K562 (cell line): ENCODE measurements at regions not wholly inside any gene's neighbourhood (a gene's known extent, or its start where the extent isn't known, plus 50 kb on each side); places are given as distances from the start of the nearest gene placed in this dataset.

Experiments used
- ATAC-seq: fragments of 200-7000 bp; cut with Tn5 transposase; 3 replicates; pipeline ENCODE4 v1.9.1; 2020; ENCODE audit warnings: moderate library complexity
- BruUV-seq: library from RNA; stranded (reverse); fragments of 400-500 nt; replicated peaks from 2 replicates; lab custom pipeline; 2021; lab: Mats Ljungman, UMichigan
- CTCF ChIA-PET: fragments of 300-600 bp; formaldehyde crosslinking; extraction: SDS; loops from one replicate; lab custom pipeline; 2021; ENCODE audit warnings: low intra/inter-chr PET ratio; lab: Yijun Ruan, JAX
- POLR2A ChIA-PET: fragments of 300-600, 350-650 bp; sonication (Branson Sonifier 250); formaldehyde crosslinking; extraction: SDS; loops from one replicate; lab custom pipeline; 2021; ENCODE audit warnings: antibody characterized with exemption, inconsistent platforms; lab: Yijun Ruan, JAX
- DNase-seq, 4 experiments: peaks; one replicate each; pipeline versions ENCODE4 v3.0.0 to v3.0.0-alpha.2; 2011 to 2018; ENCODE audit warnings: low spot score in 3 of 4, mixed read lengths in 3 of 4; ENCODE audit errors: extremely low read depth in 1 of 4
- FAIRE-seq: peaks from 2 replicates; lab custom pipeline; 2011; peaks lifted over from hg19 to GRCh38; lab: Jason Lieb, UNC
- H2AFZ ChIP-seq: 2 replicates; pipeline ENCODE4 v1.6.0; 2011; ENCODE audit warnings: low read depth, low read length, control low read depth, inconsistent platforms
- H3K27ac ChIP-seq: fragments of 200-600 bp; 3 replicates; pipeline ENCODE4 v1.8.0; 2011; ENCODE audit warnings: low read depth, mild to moderate bottlenecking, control low read depth, inconsistent platforms, low read length, moderate library complexity, mixed read lengths; ENCODE audit errors: extremely low read depth
- H3K27me3 ChIP-seq, 2 experiments: fragments of 300-600 bp in 1 of 2; 2 replicates in 1 of 2; 3 replicates in 1 of 2; pipeline versions ENCODE4 v1.6.0 to v1.8.0; 2011; ENCODE audit warnings: inconsistent platforms in 2 of 2, low read length in 2 of 2, mild to moderate bottlenecking in 1 of 2, mixed read lengths in 1 of 2, moderate library complexity in 1 of 2; ENCODE audit not compliant: control insufficient read depth in 2 of 2, insufficient read depth in 2 of 2
- H3K36me3 ChIP-seq: fragments of 300-600 bp; 3 replicates; pipeline ENCODE4 v1.8.0; 2011; ENCODE audit warnings: mild to moderate bottlenecking, low read length, inconsistent platforms; ENCODE audit not compliant: control insufficient read depth, insufficient read depth
- H3K4me1 ChIP-seq, 2 experiments: fragments of 200-600 bp in 1 of 2; replicated peaks in 1 of 2; 2 replicates in 1 of 2; 3 replicates in 1 of 2; pipeline versions ENCODE4 v1.5.1 to v1.8.0; 2011; ENCODE audit warnings: inconsistent platforms in 2 of 2, low read length in 2 of 2, mild to moderate bottlenecking in 1 of 2, mixed read lengths in 1 of 2, moderate library complexity in 1 of 2; ENCODE audit not compliant: control insufficient read depth in 2 of 2, insufficient read depth in 2 of 2
- H3K4me2 ChIP-seq: 2 replicates; pipeline ENCODE4 v1.6.1; 2011; ENCODE audit warnings: low read length, control low read depth, inconsistent platforms, mixed read lengths; ENCODE audit not compliant: insufficient read depth
- H3K4me3 ChIP-seq: fragments of 200-600 bp; sonication (generic), shearing (Covaris generic); 2 replicates; pipeline ENCODE4 v1.5.1; 2016; ENCODE audit warnings: control low read depth, inconsistent platforms
- H3K79me2 ChIP-seq: fragments of 200-600 bp; 3 replicates; pipeline ENCODE4 v1.8.0; 2011; ENCODE audit warnings: low read length, inconsistent platforms; ENCODE audit not compliant: control insufficient read depth, insufficient read depth
- H3K9ac ChIP-seq, 2 experiments: 2 replicates each; pipeline versions ENCODE4 v1.6.0 to v1.6.1; 2011; ENCODE audit warnings: low read depth in 2 of 2, low read length in 2 of 2, control low read depth in 1 of 2, inconsistent platforms in 1 of 2, mild to moderate bottlenecking in 1 of 2, mixed read lengths in 1 of 2; ENCODE audit not compliant: insufficient read depth in 1 of 2
- H3K9me1 ChIP-seq: one replicate; pipeline ENCODE4 v1.6.0; 2011; ENCODE audit warnings: inconsistent platforms, mild to moderate bottlenecking, low read length, moderate library complexity; ENCODE audit not compliant: control insufficient read depth, insufficient read depth
- H3K9me3 ChIP-seq: replicated peaks from 2 replicates; pipeline ENCODE4 v1.5.1; 2011; ENCODE audit warnings: low read depth, low read length, inconsistent platforms; ENCODE audit not compliant: control insufficient read depth, insufficient read depth
- H4K20me1 ChIP-seq: replicated peaks from 2 replicates; pipeline ENCODE4 v1.6.1; 2011; ENCODE audit warnings: low read length, inconsistent platforms, mixed read lengths; ENCODE audit not compliant: control insufficient read depth, insufficient read depth
- GABPA ChIP-seq: fragments of 200-800 bp; sonication (Bioruptor generic); conservative IDR thresholded peaks from 2 replicates; pipeline ENCODE4 v1.6.1; 2016; ENCODE audit warnings: low read depth, missing genetic modification characterization, missing compliant biosample characterization
- JUN ChIP-seq, 2 experiments: sonication (generic) in 1 of 2; formaldehyde crosslinking in 1 of 2; IDR thresholded peaks; 2 replicates each; pipeline versions ENCODE4 v1.6.1 to v1.8.0; 2012 to 2022; ENCODE audit warnings: borderline replicate concordance in 2 of 2, mild to moderate bottlenecking in 2 of 2, improper control_type of control experiment in 1 of 2, low read depth in 1 of 2, low read length in 1 of 2, missing genetic modification reagents in 1 of 2
- KLF16 ChIP-seq: IDR thresholded peaks from 2 replicates; pipeline ENCODE4 v1.6.1; 2016; ENCODE audit warnings: antibody characterized with exemption
- MTA3 ChIP-seq: fragments of 450-650 bp; formaldehyde crosslinking; IDR thresholded peaks from 2 replicates; pipeline ENCODE4 v1.6.1; 2017; ENCODE audit warnings: mild to moderate bottlenecking, borderline replicate concordance
- RB1 ChIP-seq: fragments of 450-650 bp; IDR thresholded peaks from 2 replicates; pipeline ENCODE4 v1.6.1; 2017; ENCODE audit warnings: low read depth, mild to moderate bottlenecking
- RNF2 ChIP-seq: sonication (generic); IDR thresholded peaks from 2 replicates; pipeline ENCODE4 v1.6.1; 2016
- SMAD1 ChIP-seq: fragments of 150-350 bp; IDR thresholded peaks from 2 replicates; pipeline ENCODE4 v1.6.1; 2014; ENCODE audit warnings: low read length, low read depth; ENCODE audit not compliant: partially characterized antibody
- ZNF507 ChIP-seq: conservative IDR thresholded peaks from 2 replicates; pipeline ENCODE4 v1.6.1; 2017; ENCODE audit warnings: missing genetic modification characterization, missing compliant biosample characterization
- ZNF609 ChIP-seq: sonication (generic); formaldehyde crosslinking; IDR thresholded peaks from 2 replicates; pipeline ENCODE4 v1.8.1; 2023; ENCODE audit warnings: missing genetic modification reagents, mild to moderate bottlenecking, borderline replicate concordance
- WGBS: fragments of 100-300 bp; shearing (Covaris generic); methylation state at CpG from one replicate; pipeline ENCODE4 v1.1.6; 2016; ENCODE audit warnings: low coverage, mixed read lengths; ENCODE audit not compliant: insufficient coverage; ENCODE audit errors: missing lambda C conversion rate; 5-methylcytosine and 5-hydroxymethylcytosine counted together
- in situ Hi-C: fragments of 300-500 bp; cut with MboI; formaldehyde crosslinking; loops from 4 replicates; pipeline ENCODE4 v1.15.0; 2018; ENCODE audit warnings: inconsistent platforms, mixed read lengths
- intact Hi-C: fragments of 100-400 bp; cut with micrococcal nuclease; formaldehyde crosslinking; loops from 2 replicates; pipeline ENCODE4 v1.14.2; 2022
- TF ChIP-seq, protein P1 (sequence below): fragments of 450-650 bp; IDR thresholded peaks from 2 replicates; pipeline ENCODE4 v1.7.0; 2016; ENCODE audit warnings: borderline replicate concordance
- TF ChIP-seq, protein P2 (sequence below): fragments of 450-650 bp; conservative IDR thresholded peaks from 2 replicates; pipeline ENCODE4 v1.6.1; 2016; ENCODE audit warnings: missing genetic modification characterization, low read depth, mild to moderate bottlenecking, missing compliant biosample characterization, moderate library complexity
- TF ChIP-seq, protein P3 (sequence below): fragments of 250-450 bp; sonication (Bioruptor Pico); IDR thresholded peaks from 2 replicates; pipeline ENCODE4 v1.4.0; 2020
- TF ChIP-seq, protein P4 (sequence below): fragments of 250-450 bp; sonication (Bioruptor Pico); IDR thresholded peaks from 2 replicates; pipeline ENCODE4 v1.5.1; 2021; ENCODE audit warnings: mild to moderate bottlenecking

GRCh38 chr14:41146391-41146790, 460.3 kb upstream of the LRFN5 start:
- FAIRE-seq (no peak), DNase-seq (no peak), ATAC-seq (no peak)
- H3K9me3 ChIP-seq, result no peaks in the 10 kb centered on the region
- in situ Hi-C loops, result no loop called here
- ChIA-PET POLR2A (no interaction called here), CTCF (no interaction called here)
- no peaks in the 10 kb centered on the region for H4K20me1 ChIP-seq
- no peak overlapping the region for H3K9ac ChIP-seq
- whole genome bisulfite sequencing, result 0% methylated on average over 2 of the region's 2 CpGs
- H3K4me3 ChIP-seq, result no peak overlapping the region
- no peaks in the 10 kb centered on the region for H3K4me1 ChIP-seq
- no peaks in the 10 kb centered on the region for H3K79me2 ChIP-seq
- no TSS peak for BruUV-seq
- no peak overlapping the region for H3K4me2 ChIP-seq
- H3K36me3 ChIP-seq, result no peaks in the 10 kb centered on the region
- no peaks in the 10 kb centered on the region for H3K9me1 ChIP-seq
- intact Hi-C loops, result no loop called here
- H2AFZ ChIP-seq, result no peak overlapping the region
- no peak overlapping the region for H3K27ac ChIP-seq
- H3K27me3 ChIP-seq, result no peaks in the 10 kb centered on the region
- TF ChIP-seq, protein P1, sequence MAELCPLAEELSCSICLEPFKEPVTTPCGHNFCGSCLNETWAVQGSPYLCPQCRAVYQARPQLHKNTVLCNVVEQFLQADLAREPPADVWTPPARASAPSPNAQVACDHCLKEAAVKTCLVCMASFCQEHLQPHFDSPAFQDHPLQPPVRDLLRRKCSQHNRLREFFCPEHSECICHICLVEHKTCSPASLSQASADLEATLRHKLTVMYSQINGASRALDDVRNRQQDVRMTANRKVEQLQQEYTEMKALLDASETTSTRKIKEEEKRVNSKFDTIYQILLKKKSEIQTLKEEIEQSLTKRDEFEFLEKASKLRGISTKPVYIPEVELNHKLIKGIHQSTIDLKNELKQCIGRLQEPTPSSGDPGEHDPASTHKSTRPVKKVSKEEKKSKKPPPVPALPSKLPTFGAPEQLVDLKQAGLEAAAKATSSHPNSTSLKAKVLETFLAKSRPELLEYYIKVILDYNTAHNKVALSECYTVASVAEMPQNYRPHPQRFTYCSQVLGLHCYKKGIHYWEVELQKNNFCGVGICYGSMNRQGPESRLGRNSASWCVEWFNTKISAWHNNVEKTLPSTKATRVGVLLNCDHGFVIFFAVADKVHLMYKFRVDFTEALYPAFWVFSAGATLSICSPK, result no peak
- TF ChIP-seq, protein P2, sequence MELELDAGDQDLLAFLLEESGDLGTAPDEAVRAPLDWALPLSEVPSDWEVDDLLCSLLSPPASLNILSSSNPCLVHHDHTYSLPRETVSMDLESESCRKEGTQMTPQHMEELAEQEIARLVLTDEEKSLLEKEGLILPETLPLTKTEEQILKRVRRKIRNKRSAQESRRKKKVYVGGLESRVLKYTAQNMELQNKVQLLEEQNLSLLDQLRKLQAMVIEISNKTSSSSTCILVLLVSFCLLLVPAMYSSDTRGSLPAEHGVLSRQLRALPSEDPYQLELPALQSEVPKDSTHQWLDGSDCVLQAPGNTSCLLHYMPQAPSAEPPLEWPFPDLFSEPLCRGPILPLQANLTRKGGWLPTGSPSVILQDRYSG (tag), result no peak
- TF ChIP-seq ZNF507 (no peak), ZNF609 (CRISPR knock-in tag) (no peak), MTA3 (no peak), RNF2 (no peak), JUN (IDR thresholded peaks at IDR 0.05; ENCODE audit: borderline replicate concordance, low read depth, low read length) (no peak), JUN (CRISPR knock-in tag; IDR thresholded peaks at IDR 0.05; ENCODE audit: borderline replicate concordance) (no peak), SMAD1 (no peak), GABPA (tag) (no peak), RB1 (no peak), KLF16 (no peak)
- TF ChIP-seq, protein P3, sequence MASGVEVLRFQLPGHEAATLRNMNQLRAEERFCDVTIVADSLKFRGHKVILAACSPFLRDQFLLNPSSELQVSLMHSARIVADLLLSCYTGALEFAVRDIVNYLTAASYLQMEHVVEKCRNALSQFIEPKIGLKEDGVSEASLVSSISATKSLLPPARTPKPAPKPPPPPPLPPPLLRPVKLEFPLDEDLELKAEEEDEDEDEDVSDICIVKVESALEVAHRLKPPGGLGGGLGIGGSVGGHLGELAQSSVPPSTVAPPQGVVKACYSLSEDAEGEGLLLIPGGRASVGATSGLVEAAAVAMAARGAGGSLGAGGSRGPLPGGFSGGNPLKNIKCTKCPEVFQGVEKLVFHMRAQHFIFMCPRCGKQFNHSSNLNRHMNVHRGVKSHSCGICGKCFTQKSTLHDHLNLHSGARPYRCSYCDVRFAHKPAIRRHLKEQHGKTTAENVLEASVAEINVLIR (CRISPR knock-in tag), result no peak
- TF ChIP-seq, protein P4, sequence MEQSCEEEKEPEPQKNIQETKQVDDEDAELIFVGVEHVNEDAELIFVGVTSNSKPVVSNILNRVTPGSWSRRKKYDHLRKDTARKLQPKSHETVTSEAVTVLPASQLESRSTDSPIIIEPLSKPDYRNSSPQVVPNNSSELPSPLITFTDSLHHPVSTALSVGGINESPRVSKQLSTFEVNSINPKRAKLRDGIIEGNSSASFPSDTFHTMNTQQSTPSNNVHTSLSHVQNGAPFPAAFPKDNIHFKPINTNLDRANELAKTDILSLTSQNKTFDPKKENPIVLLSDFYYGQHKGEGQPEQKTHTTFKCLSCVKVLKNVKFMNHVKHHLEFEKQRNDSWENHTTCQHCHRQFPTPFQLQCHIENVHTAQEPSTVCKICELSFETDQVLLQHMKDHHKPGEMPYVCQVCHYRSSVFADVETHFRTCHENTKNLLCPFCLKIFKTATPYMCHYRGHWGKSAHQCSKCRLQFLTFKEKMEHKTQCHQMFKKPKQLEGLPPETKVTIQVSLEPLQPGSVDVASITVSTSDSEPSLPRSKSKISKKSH (CRISPR knock-in tag), result no peak
